Calu3 (cell line): ENCODE measurements at regions not wholly inside any gene's neighbourhood (a gene's known extent, or its start where the extent isn't known, plus 50 kb on each side); places are given as distances from the start of the nearest gene placed in this dataset.
A peak's percentile ranks its signal among the peaks of the same experiment; 100 is the strongest.

Experiments used
- BruUV-seq: library from RNA; stranded (reverse); fragments of 400-500 nt; replicated peaks from 2 replicates; lab custom pipeline; 2021; lab: Mats Ljungman, UMichigan
- CTCF ChIA-PET: fragments of 300-600 bp; sonication (Branson Sonifier 250); formaldehyde crosslinking; loops from one replicate; lab custom pipeline; 2022; ENCODE audit warnings: antibody characterized with exemption; lab: Charles Lee
- DNase-seq: peaks from one replicate; pipeline ENCODE4 v3.0.0; 2022
- H3K27ac Mint-ChIP-seq: one replicate; pipeline ENCODE4 v1.8.0; 2022; ENCODE audit warnings: mixed read lengths; ENCODE audit not compliant: unreplicated experiment
- H3K27me3 Mint-ChIP-seq: one replicate; pipeline ENCODE4 v1.8.0; 2022; ENCODE audit warnings: mixed read lengths; ENCODE audit not compliant: unreplicated experiment
- H3K36me3 Mint-ChIP-seq: one replicate; pipeline ENCODE4 v1.8.0; 2022; ENCODE audit warnings: mild to moderate bottlenecking, moderate library complexity, mixed read lengths; ENCODE audit not compliant: insufficient read depth, unreplicated experiment
- H3K4me1 Mint-ChIP-seq: one replicate; pipeline ENCODE4 v1.8.0; 2022; ENCODE audit warnings: mild to moderate bottlenecking, low read depth, mixed read lengths; ENCODE audit not compliant: unreplicated experiment
- H3K4me3 Mint-ChIP-seq: one replicate; pipeline ENCODE4 v1.8.0; 2022; ENCODE audit warnings: mild to moderate bottlenecking, low read depth, moderate library complexity, mixed read lengths; ENCODE audit not compliant: unreplicated experiment
- H3K9me3 Mint-ChIP-seq: one replicate; pipeline ENCODE4 v1.8.0; 2022; ENCODE audit warnings: low read depth, mixed read lengths; ENCODE audit not compliant: unreplicated experiment
- intact Hi-C: fragments of 100-400 bp; cut with micrococcal nuclease; formaldehyde crosslinking; loops from one replicate; pipeline ENCODE4 v1.10.0; 2022; ENCODE audit not compliant: unreplicated experiment
- TF ChIP-seq, protein P1 (sequence below): fragments of 200-600 bp; IDR thresholded peaks from one replicate; pipeline ENCODE4 v1.8.0; 2022; ENCODE audit warnings: antibody characterized with exemption; ENCODE audit not compliant: unreplicated experiment

GRCh38 chr5:13488254-13488931 lies 456.1 kb downstream of the DNAH5 start:
- no TSS peak for BruUV-seq
- DNase-seq = no peak
- H3K27ac Mint-ChIP-seq = no peak overlapping the region
- no peaks in the 10 kb centered on the region for H3K9me3 Mint-ChIP-seq
- CTCF ChIA-PET = no interaction called here
- intact Hi-C loops = no loop called here
- no peaks in the 10 kb centered on the region for H3K27me3 Mint-ChIP-seq
- no peaks in the 10 kb centered on the region for H3K36me3 Mint-ChIP-seq
- no peak overlapping the region for H3K4me3 Mint-ChIP-seq
- TF ChIP-seq, protein P1, sequence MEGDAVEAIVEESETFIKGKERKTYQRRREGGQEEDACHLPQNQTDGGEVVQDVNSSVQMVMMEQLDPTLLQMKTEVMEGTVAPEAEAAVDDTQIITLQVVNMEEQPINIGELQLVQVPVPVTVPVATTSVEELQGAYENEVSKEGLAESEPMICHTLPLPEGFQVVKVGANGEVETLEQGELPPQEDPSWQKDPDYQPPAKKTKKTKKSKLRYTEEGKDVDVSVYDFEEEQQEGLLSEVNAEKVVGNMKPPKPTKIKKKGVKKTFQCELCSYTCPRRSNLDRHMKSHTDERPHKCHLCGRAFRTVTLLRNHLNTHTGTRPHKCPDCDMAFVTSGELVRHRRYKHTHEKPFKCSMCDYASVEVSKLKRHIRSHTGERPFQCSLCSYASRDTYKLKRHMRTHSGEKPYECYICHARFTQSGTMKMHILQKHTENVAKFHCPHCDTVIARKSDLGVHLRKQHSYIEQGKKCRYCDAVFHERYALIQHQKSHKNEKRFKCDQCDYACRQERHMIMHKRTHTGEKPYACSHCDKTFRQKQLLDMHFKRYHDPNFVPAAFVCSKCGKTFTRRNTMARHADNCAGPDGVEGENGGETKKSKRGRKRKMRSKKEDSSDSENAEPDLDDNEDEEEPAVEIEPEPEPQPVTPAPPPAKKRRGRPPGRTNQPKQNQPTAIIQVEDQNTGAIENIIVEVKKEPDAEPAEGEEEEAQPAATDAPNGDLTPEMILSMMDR = no peak
- no peaks in the 10 kb centered on the region for H3K4me1 Mint-ChIP-seq

DNA sequence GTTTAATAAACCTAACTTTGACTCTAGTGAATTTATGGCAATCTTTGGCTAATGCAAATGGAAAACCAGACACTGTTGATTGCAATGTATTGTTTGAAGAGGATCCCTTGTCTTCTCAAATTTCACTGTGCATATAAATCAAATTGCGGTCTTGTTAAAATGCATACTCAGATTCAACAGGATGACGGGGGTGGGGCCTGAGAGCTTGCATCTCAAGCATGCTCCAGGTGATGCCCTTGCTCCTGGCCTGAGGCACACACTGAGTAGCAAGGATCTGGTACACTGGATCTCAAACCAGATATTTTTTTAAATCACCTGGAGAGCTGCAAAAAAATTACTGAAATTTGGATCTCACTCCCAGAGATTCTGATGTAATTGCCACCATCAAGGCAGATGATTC lies 463.7 kb downstream of the DNAH5 start:
- no TSS peak for BruUV-seq
- Mint-ChIP-seq H3K36me3 (no peaks in the 10 kb centered on the region), H3K9me3 (no peaks in the 10 kb centered on the region), H3K27me3 (no peaks in the 10 kb centered on the region), H3K4me1 (no peaks in the 10 kb centered on the region), H3K4me3 (no peak overlapping the region), H3K27ac (no peak overlapping the region)
- CTCF ChIA-PET = no interaction called here
- DNase-seq = no peak
- TF ChIP-seq, protein P1 = no peak
- intact Hi-C loops = no loop called here

DNA sequence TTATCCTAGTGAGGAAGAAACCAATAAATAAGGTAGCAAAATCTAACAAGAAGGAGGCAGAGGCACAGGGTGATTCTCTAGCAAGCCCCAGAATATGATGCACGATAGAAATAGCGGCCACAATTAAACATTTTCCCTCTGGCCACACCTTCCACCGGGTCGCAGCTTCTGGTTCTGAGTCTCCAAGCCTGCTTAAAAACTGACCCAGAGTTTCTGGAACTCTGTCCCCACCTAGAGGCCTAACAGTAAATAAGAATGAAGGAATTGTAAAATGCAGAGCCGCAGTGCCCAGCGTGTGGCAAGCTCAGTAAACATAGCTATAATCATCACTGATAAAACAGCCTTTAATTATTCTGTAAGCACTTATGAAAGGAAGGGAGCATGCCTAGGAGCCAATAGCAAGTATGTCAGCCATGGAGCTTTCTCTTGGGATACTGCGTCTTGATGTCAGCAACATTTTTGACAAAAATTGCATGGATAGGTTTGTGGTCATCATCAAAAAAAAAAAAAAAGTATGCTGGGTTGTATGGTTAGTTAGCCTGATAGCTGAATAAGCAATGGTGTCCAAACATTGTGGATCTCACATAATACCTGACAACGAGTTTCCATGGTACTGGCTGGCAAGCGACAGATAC lies 465.5 kb downstream of the DNAH5 start:
- Mint-ChIP-seq H3K9me3 (no peaks in the 10 kb centered on the region), H3K36me3 (no peaks in the 10 kb centered on the region), H3K4me1 (no peaks in the 10 kb centered on the region), H3K4me3 (no peak overlapping the region), H3K27me3 (no peaks in the 10 kb centered on the region), H3K27ac (no peak overlapping the region)
- TF ChIP-seq, protein P1 = peak; percentile 54
- peak; percentile 41 for DNase-seq
- BruUV-seq = no TSS peak
- intact Hi-C loops = loop anchor here (10.0 kb wide), 2 partner anchors 476 to 1166 kb away; no protein-coding TSS in a partner anchor
- CTCF ChIA-PET = interaction anchor here (0.5 to 1.2 kb wide), 5 partner anchors 179 to 1768 kb away, joined by 3 to 15 read pairs (median 4); no protein-coding TSS in a partner anchor

GRCh38 chr5:13477118-13477737 lies 467.3 kb downstream of the DNAH5 start:
- H3K36me3 Mint-ChIP-seq = no peaks in the 10 kb centered on the region
- H3K27me3 Mint-ChIP-seq = no peaks in the 10 kb centered on the region
- no TSS peak for BruUV-seq
- no peaks in the 10 kb centered on the region for H3K9me3 Mint-ChIP-seq
- no peak overlapping the region for H3K4me3 Mint-ChIP-seq
- CTCF ChIA-PET = no interaction called here
- intact Hi-C loops = loop anchor here (10.0 kb wide), 2 partner anchors 478 to 1168 kb away; no protein-coding TSS in a partner anchor
- TF ChIP-seq, protein P1 = no peak
- DNase-seq = no peak
- no peaks in the 10 kb centered on the region for H3K4me1 Mint-ChIP-seq
- H3K27ac Mint-ChIP-seq = no peak overlapping the region
